Erythroblast (primary cell): ENCODE measurements at regions not wholly inside any gene's neighbourhood (a gene's known extent, or its start where the extent isn't known, plus 50 kb on each side); places are given as distances from the start of the nearest gene placed in this dataset.

Experiments
- GATA1 ChIP-seq: IDR thresholded peaks from 2 replicates; pipeline ENCODE4 v1.6.1; 2011; ENCODE audit warnings: low read depth, mild to moderate bottlenecking, control low read depth, low read length, moderate library complexity
- POLR2A ChIP-seq: IDR thresholded peaks from 2 replicates; pipeline ENCODE4 v1.6.1; 2011; ENCODE audit warnings: mild to moderate bottlenecking, low read length

GRCh38 chr3:87833039-87833377 lies 225.8 kb downstream of the CGGBP1 start:
- no peak for TF ChIP-seq POLR2A
- TF ChIP-seq GATA1 = no peak
